ENCODE measurements at regions not wholly inside any gene's neighbourhood (a gene's known extent, or its start where the extent isn't known, plus 50 kb on each side); places are given as distances from the start of the nearest gene placed in this dataset.

DNA sequence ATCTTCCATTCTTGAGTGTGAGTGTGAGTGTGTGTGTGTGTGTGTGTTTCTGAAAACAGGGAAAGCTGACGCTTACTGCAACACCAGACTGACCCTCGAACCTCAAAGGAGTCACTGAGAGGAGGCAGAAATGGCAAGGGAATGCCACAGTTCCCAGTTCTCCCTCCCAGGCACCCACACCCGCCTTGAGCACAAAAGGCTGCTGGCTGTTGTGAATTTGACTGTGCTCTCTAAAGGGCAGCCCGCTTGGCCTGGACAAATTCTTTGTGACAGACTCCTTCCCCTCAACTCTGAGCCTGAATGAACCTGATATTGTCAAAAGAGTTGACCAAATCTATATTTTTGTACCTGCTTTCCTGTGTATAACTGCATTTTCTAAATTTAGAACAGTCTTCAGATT, 245.7 kb upstream of the IRX2 start:
- no peak for DNase-seq (ENCODE audit: low read depth)

DNA sequence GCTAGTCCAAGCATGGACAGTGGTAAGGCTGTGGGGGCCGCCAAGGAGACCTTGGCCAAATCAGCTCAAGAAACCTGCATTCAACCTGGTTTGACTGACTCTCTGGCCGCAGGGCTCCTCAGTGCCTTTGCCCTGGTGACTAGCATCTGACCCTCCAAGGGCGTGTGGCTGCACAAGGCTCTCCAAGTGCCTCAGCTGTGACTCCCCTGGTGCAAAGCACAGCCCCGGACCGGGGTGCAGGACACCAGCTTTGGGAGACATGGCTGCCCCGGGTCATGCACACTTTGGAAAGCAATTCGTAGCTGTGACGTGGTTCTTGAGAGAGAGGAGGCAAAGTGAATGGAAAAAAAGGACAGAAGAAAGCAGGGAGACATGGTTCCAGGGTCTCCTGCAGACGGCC, 245.2 kb upstream of the IRX2 start:
- DNase-seq (ENCODE audit: low read depth), result no peak

DNA sequence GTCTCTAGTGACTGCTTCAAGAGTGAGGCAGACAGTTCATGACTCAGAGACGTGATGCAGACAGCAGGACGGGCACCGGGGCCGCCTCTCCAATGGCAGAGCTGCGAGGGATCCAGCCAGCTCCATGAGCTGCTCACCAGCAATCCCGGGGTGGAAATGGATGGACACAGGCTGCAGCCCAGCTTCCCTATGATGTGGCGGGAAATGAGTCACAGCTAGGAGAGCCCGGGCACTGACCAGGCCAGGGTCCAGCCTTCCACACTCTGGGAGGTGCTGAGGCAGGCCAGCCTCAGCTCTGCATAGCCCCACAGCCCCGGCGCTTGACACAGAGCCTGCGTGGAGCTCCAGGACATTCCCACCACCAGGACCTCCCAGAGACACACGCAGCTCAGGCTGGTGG, 244.8 kb upstream of the IRX2 start:
- peak; percentile 81 for DNase-seq (ENCODE audit: low read depth)

DNA sequence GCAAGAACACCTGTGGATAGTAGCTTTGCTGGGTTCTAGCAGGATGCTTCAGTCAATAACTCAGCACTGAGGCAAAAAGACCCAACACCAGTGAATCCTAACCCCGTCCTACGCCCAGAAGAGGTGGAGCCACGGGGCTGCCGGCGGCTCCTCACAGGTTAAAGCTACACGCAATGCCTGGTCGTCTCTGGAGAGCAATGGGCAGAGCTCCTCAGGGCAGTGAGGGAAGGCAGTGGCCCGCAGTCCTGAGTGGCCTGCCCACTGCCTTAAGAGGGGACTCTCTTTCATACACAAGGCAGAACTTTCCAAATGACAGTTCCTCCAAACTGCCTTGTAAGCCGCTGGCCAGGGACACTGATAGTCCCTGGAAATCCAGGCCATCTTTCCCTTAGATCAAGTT, 244.2 kb upstream of the IRX2 start:
- DNase-seq (ENCODE audit: low read depth), result no peak

DNA sequence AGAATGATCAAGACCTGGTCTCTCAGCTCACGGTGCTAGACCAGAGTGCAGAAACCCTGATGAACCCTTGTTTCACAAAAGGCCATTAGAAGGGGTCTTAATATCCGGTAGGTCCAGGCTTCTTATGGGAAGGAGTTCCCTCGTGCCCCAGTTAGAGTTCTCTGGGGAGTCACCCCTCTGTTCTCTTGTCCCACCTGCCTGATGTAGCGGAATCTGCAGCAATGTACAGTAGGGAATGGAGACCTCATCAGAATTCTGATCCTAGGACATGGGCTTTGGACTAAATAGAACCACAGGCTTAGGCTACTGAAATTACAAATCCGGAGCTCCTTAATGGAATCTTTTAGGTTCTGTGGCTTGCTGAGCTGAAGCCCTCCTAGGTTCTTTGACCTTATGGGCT, 243.6 kb upstream of the IRX2 start:
- DNase-seq (ENCODE audit: low read depth), result no peak

DNA sequence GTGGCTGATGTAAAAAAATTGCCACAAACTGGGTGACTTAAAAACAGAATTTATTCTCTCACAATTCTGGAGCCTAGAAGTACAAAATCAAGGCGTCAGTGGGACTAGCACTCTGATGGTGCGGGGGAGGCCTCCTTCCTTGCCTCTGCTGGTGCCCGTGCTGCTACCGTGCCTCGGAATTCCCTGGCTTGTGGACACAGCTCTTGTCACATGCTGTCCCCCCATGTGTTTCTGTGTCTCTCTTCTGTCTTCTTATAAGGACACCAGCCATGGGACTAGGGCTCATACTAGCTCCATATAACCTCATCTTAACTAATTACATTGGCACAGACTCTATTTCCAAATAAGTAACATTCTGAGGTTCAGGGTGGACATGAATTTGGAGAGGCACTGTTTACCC, 242.3 kb upstream of the IRX2 start:
- no peak for DNase-seq (ENCODE audit: low read depth)

DNA sequence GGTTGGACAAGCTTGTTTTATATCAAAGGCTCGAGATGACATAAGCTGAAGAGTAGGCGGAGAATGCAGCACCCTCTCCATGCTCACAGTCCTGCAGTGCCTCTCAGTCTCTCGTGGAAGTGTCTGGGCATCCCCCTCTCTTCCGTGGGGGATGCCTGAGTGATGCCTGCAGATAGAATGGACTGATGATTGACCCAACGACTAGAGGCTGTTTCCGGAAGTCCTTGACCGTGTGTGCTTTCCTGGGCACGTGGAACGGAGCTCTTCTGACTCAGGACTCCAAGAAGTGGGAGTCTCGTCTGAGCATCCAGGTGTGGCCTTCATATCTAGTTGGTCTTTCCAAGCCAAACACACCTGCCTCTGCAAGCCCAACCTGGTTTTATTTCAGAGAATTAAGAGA, 241.8 kb upstream of the IRX2 start:
- no peak for DNase-seq (ENCODE audit: low read depth)

DNA sequence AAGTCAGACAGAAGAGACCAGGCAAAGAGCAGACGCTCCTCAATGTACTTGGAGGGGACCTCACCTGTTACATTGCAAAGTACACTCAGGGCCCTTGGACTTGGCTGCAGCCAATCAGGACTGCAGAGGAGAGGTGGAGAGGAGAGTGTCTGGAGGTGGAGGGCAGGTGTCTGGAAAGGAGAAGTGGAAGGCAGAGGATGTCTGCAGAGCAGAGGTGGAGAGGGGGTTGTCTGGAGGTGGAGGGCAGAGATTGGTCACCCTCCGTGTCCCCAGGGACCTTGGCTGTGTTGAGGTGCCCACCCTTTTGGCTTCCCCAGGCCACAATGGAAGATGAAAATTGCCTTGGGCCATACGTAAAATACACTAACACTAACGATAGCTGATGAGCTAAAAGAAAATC, 241.3 kb upstream of the IRX2 start:
- DNase-seq (ENCODE audit: low read depth), result no peak

DNA sequence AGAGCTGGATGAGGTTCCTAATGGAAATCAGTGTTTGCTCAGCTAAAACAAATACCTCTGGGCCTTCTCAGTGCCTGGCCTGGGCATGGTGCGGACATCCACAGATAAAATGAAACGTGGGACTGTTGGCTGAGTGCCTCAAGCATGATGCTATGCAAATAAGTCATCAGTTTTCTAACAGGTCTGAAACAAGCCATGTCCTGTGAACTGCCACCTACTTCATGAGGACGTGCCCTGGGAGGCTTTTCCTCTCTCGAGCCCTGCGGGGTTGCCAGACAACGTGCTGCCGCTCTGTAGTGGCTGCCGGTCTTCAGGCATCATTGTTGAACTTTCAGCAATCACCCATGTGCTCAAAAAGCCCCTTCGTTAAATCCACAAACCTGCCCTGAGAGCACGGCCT, 240.4 kb upstream of the IRX2 start:
- DNase-seq (ENCODE audit: low read depth), result no peak

DNA sequence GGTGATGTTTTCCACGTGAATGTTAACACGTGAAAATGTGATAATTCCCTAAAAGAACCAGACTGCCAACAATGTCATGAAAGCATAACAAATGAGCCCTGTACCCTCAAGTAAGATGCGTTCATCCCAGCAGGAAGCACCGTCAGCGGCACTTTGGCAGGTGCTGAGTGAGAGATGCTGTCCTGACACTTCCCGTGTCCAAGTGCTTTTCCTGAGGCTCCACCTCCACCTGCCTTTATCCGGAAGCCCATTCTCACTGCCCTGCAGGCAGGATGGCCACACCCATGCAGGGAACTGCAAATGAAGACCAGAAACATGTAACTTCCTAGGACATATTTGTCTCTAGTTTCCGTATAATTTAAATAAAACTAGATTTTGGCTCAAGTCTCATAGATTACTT, 238.0 kb upstream of the IRX2 start:
- DNase-seq (ENCODE audit: low read depth), result no peak

DNA sequence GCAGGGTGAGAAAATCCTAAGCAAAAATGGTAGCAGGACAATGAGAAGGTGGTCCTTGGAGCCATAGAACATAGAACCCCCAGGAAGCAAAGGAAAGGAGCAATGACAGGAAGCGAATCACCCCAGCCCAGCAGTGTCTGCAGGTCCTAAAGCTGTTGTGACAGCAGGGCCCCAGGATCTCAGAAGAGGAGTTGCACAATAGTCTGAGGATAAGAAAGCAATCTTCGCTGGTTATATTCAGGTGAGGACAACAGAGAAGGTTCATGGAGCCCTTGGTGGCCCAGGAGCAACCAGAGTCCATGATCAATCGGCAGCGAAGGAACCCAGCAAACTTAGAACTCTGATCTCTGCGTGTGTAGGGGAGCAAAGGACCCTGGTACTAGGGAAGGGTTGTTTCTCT, 234.8 kb upstream of the IRX2 start:
- DNase-seq (ENCODE audit: low read depth), result no peak

DNA sequence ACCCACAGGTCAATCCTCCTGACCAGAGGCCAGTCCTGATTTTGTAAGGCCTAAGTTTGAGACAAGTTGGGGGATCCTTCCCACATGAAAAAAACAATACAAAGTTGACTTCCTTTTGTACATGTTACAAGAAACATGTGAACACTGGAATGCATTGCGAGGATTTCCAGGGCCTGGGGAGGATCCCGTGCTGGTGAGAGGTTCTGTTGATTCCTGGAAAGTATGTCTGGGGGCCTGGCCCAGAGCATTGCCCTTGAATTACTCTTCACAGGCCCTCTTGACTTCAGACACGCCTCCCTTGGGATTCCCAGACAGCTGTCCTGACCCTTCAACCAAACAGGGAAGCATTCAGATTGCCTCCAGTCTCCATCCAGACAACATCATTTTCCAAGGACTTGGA, 234.2 kb upstream of the IRX2 start:
- DNase-seq (ENCODE audit: low read depth), result no peak

DNA sequence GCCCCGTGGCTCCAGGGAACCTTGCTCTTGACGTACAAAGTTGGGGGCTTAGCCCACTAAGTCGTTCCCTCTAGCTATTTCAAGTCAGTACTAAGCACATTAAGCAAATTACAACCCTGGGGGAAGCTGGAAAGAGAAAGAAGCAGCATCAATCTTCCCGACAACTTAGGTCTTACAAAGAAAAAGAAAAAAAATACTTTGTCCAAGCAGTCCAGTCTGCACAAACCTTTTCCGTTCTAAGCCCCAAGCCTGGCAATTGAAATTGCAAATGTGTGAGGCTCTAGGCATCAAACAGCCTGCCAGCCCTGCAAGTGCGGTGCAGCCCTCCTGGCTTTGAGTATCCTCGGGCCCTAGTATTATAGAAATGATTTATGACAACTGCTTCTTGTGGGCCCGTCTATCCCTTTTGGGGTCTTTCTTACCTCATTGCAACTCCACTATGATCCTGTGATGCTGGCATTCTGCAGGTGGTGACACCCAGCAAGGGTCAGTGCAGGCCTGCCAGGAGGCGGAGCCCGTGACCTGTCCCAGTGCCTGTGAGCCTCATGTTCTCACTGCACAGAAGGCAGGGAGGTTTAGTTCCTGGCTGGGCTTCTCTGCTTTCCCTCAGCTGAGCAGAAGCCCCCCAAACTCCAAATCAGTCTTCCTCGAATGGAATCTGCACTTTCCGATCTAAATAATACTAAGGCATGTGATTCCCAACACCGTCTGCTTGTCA, 232.3 kb upstream of the IRX2 start:
- DNase-seq (ENCODE audit: low read depth), result no peak

DNA sequence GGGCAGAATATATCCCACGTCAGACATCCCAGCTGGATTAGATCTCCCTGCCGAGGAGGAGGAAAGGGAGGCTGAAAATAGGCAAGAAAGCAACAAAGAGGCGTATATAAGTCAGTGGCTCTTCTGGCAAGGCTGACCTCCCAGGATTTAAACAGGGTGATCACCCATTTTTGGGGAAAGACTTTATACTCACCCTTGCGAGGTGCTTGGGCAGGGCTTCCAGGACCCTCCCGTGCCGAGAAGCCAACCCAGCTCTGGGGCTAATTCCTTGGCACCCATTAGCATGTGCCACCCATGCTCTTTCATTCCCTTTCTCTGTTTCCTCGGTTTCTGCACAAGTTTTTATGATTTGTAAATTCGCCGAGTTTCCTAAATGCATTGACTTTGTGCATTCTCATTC, 230.2 kb upstream of the IRX2 start:
- no peak for DNase-seq (ENCODE audit: low read depth)

DNA sequence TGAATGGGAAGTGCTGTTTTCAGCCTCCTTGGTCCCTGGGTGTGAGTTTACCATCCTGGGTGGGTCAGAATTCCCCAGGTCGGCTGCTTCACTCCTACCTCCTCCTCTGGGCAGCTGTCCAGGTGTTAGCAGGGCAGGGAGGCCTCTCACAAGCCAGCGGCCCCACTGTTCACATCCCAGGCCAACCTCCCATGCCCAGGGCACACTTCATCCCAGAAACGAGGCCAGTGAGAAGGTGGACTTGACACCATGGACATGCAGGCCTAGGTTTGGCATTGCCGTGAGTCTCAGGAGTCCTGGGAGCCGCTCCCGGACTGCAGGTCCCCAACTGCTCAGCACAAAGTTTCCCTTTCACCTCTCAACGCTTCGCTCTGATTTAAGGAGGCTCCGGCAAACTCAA, 229.6 kb upstream of the IRX2 start:
- DNase-seq (ENCODE audit: low read depth), result no peak

DNA sequence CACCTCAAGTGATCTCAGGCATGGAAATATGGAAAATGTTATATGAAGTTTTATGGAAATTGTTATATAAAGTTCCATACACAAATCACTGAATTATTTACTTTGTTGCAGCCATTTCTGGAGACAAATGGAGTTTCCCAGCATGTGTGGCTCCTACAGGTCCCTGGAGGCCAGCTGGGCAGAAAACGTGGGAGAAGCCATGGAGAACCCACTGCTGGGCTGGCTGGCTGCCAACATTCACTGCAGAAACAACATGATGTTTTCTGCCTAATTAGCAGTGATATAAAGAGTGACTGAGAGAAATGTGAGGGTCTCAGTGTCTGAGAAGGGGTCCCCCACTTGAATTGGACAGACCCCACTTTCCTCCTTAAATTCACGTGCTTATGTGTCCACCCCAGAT, 208.8 kb upstream of the IRX2 start:
- DNase-seq (ENCODE audit: low read depth), result no peak

DNA sequence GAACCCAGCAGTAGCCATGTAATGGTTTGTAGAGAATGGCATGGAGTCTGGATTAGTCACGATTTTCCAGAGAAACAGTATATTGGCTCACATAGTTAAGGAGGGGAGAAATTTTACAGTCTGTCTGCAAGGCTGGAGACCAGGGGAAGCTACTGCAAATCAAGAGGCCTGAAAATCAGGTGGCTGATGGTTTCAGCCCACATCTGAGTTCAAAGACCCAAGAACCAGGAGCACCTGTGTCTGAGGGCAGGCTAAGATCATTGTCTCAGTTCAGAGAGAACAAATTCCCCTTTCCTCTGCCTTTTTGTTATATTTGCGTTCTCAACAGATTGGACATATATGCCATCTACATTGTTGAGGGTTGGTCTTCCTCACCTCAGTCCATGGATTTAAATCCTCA, 207.5 kb upstream of the IRX2 start:
- no peak for DNase-seq (ENCODE audit: low read depth)

DNA sequence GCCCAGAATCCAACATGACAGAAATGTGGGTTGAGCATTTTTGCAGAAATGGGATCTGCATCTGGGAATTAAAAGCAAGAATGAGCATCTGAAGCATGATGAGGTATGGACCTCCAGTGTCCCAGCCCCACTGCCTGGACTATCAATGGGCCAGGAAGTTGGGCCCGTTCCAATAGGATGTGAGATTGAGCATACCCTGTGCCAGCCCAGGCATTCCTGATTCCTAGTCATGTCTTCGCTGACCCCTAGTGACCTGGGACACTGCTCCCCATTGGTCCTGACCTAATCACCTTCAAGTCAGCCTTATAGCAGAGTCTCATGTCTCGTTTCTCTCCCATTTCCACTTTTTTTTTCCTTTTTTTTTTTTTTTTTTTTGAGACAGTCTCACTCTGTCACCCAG, 197.4 kb upstream of the IRX2 start:
- DNase-seq (ENCODE audit: low read depth), result no peak

DNA sequence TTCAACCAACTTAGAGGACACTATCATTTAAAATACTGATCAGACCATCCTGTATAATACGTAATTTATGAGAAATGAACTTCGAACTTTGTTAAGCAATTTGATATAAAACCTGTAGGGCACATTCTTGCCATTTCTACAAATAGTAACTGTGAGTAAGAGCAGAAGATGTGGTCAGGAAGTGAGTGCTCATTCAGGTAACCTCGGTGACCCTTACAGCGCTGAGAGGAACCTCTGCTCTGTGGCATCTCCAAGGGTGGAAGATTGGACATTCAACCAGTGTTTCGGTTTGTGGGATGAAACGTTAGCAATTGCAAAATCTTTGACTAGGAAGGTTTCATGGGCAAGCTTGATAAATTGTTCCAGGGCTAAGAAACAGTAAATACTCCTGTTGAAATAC, 194.8 kb upstream of the IRX2 start:
- no peak for DNase-seq (ENCODE audit: low read depth)

DNA sequence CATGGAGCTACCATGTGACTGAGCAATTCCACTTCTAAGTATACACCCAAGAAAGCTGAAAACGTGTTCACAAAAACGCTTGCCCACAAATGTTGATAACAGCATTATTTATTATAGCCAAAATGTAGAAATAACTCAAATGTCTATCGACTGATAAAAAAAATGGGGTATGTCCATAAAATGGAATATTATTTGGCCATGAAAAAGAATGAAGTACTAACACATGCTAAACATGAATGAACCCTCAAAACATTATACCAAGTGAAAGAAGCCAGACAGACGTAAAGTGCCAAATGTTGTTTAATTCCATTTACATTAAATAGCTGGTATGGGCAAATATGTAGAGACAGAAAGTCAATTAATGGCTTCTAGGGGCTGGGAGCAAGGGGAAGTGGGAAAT, 184.9 kb upstream of the IRX2 start:
- DNase-seq (ENCODE audit: low read depth), result no peak

DNA sequence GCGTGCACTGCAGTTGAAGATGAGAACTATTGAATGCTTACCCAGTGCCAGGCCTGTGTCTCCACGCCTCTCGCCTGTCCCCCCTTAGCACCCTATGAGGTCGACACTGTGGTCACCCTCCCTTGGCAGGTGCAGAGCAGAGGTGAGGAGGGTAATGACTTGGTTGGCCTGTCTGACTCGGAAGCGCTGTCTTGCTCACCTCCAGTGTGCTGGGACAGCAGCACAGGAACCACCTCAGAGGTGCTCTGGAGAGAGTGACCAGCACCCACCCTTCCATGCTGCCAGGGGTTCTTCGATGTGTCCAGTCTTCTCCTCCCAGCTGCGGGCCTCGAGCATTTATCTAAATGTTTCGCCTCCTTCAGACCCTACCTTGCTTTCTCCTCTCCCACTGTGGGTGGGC, 178.3 kb upstream of the IRX2 start:
- DNase-seq (ENCODE audit: low read depth), result no peak

DNA sequence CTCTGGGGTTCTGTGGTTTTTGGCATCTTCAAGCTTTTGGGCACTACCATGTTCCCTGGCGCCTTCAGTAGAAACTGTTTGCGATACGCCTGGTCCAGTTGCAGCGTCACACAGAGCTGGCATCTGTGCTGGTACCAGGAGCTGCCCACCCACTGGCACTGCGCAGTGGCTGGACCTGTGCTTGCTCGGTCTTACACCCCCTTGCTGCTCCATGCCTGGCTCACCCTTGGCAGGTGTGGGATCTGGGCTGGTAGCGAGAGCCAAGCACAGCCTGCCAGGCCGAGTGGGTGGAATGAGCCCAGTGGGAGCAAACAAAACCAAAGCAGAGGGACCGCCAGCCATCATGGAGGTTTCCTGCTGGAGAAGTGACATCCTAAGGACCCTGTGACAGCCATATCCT, 170.2 kb upstream of the IRX2 start:
- DNase-seq (ENCODE audit: low read depth), result no peak

DNA sequence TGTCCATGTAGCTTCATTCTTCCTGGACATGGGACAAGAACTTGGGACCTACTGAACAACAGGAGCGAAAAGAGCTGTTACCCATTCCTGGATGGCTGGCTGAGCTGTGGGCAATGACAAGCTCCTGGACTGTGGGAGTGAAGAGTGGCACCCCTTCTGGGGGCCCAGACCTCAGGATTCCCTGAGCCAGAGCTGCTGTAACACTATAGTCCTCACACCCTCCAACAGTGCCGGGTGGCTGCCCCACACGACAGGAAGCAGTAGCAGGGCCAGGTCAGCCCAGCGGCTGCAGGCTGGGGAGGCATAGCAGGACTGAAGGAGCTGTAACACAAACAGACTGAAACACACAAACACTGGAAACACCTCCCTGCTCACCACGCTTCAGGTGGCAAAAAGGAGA, 169.7 kb upstream of the IRX2 start:
- DNase-seq (ENCODE audit: low read depth), result no peak

DNA sequence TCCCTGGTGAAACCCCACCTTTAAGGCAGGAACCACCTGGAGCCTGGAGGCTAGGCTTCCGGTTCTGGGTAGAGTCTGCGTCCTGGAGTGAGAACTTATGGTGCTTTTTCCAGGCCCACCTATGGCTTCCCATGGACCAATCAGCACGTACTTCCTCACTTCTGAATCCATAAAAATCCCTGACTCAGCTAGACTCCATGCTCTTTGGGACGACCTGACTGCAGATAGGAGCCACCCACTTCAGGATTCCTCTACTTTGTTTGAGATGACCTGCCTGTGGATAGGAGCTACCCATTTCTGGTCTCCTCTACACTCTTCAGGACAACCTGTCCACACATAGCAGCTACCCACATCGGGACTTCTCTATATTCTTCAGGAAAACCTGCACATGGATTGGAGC, 168.8 kb upstream of the IRX2 start:
- DNase-seq (ENCODE audit: low read depth), result no peak

Data from HT1080 (cell line).